ENCODE measurements at regions not wholly inside any gene's neighbourhood (a gene's known extent, or its start where the extent isn't known, plus 50 kb on each side); places are given as distances from the start of the nearest gene placed in this dataset.
"Not testable (repeated sequence)": the region's sequence is repeated elsewhere in the genome, so short reads cannot be mapped to it uniquely, and the experiment has no call there.

DNA sequence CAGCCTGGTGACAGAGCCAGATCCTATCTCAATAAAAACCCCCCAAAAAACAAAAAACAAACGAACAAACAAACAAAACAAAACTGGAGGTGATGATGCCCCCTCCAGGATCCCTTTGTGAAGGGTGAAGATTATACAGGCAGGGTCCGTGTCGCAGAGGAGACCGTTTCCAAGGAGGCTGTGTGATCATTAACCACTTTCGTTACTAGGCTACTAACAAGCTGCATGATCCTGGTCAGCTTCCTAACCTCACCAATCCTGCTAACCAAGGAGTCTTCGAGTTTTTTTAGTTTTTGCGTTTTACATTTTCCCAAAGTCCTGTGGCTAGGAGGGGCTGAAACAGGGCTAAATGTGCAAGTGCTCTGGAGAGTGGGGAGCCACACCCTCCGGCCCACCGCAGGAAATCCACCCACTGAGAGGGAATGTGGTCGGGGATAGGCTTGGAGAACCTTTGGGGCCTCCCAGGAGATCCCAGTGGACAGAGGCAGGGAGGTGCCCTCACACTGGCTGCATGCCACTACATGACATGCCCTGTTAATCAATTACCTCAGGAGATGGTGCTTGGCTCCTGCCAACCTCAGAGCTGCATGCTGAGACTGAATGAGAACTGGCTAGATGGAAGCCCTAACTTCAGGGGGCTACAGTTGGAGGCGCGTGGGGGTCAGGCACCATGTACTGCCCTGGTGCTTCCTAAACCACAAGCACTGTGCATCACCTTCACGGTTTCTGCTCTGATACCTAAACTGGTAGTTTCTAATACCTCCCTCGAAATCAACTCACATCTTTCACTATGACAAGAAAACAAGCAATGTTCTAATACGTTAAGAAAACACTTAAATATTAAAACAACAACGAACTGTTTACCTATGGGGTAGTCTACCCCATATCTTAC lies 67.5 kb upstream of the RGPD5 start:
- no peak overlapping the region for H3K4me3 ChIP-seq (ENCODE audit: low read depth in 1 of 2, low read length in 2 of 2)

DNA sequence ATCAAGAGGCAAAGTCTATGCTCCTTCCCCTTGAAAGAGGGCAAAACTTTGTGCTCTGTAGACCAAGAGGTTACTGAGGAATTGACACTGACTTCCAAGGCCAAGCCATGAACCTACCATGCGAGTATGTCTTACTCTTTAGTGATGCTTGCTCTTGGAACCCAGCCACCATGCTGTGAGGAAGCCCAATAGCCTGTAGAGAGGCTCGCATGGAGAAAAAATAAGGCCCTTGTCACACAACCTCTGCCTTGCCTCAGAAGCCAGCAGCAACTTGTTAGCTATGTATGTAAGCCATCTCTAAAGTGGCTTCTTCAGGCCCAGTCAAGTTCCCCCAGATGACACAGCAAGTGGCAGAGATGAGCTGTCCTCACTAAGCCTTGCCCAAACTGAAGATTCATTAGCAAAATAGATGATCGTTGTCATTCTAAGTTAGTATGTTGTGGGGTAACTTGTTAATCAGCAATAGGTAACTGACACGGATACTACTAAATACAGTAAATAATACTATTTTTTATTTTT lies 66.1 kb upstream of the RGPD5 start:
- H3K4me3 ChIP-seq (ENCODE audit: low read depth in 1 of 2, low read length in 2 of 2): no peak overlapping the region
- H3K9ac ChIP-seq (ENCODE audit: low read depth in 1 of 2, low read length in 2 of 2): no peak overlapping the region
- H3K9me3 ChIP-seq (ENCODE audit: control insufficient read depth in 1 of 2, low read length in 2 of 2): no peaks in the 10 kb centered on the region
- peaks cover 8 to 9% of the 10 kb centered on the region in 2 donors for H3K4me1 ChIP-seq (ENCODE audit: control insufficient read depth in 1 of 2, insufficient read depth in 2 of 2, low read length in 2 of 2)
- no peak overlapping the region for H3K27ac ChIP-seq (ENCODE audit: low read depth, low read length)
- no peaks in the 10 kb centered on the region for H3K27me3 ChIP-seq (ENCODE audit: control insufficient read depth in 1 of 2, insufficient read depth in 2 of 2, low read length in 2 of 2)
- no peaks in the 10 kb centered on the region for H3K36me3 ChIP-seq (ENCODE audit: control insufficient read depth in 1 of 2, insufficient read depth in 2 of 2, low read length in 2 of 2)

More for the DNA sequence above, 67.5 kb upstream of the RGPD5 start:
- H3K27me3 ChIP-seq (ENCODE audit: control insufficient read depth in 1 of 2, insufficient read depth in 2 of 2, low read length in 2 of 2): no peaks in the 10 kb centered on the region
- H3K9ac ChIP-seq (ENCODE audit: low read depth in 1 of 2, low read length in 2 of 2): no peak overlapping the region
- H3K9me3 ChIP-seq (ENCODE audit: control insufficient read depth in 1 of 2, low read length in 2 of 2): no peaks in the 10 kb centered on the region
- peaks cover 8 to 9% of the 10 kb centered on the region in 2 donors for H3K4me1 ChIP-seq (ENCODE audit: control insufficient read depth in 1 of 2, insufficient read depth in 2 of 2, low read length in 2 of 2)
- no peak overlapping the region for H3K27ac ChIP-seq (ENCODE audit: low read depth, low read length)
- no peaks in the 10 kb centered on the region for H3K36me3 ChIP-seq (ENCODE audit: control insufficient read depth in 1 of 2, insufficient read depth in 2 of 2, low read length in 2 of 2)

DNA sequence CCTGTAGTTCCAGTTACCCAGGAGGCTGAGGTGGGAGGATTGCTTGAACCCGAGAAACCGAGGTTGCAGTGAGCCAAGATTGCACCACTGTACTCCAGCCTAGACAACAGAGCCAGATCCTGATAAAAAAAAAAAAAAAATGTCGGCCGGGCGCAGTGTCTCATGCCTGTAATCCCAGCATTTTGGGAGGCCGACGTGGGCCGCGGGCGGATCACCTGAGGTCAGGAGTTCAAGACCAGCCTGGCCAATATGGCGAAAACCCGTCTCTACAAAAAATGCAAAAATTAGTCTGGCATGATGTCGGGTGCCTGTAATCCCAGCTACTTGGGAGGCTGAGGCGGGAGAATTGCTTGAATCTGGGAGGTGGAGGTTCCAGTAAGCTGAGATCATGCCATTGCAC lies 60.4 kb upstream of the RGPD5 start:
- H3K4me1 ChIP-seq (ENCODE audit: control insufficient read depth in 1 of 2, insufficient read depth in 2 of 2, low read length in 2 of 2); H3K9ac ChIP-seq (ENCODE audit: low read depth in 1 of 2, low read length in 2 of 2); H3K4me3 ChIP-seq (ENCODE audit: low read depth in 1 of 2, low read length in 2 of 2); H3K9me3 ChIP-seq (ENCODE audit: control insufficient read depth in 1 of 2, low read length in 2 of 2); H3K27ac ChIP-seq (ENCODE audit: low read depth, low read length); H3K27me3 ChIP-seq (ENCODE audit: control insufficient read depth in 1 of 2, insufficient read depth in 2 of 2, low read length in 2 of 2); H3K36me3 ChIP-seq (ENCODE audit: control insufficient read depth in 1 of 2, insufficient read depth in 2 of 2, low read length in 2 of 2): not testable (repeated sequence)

DNA sequence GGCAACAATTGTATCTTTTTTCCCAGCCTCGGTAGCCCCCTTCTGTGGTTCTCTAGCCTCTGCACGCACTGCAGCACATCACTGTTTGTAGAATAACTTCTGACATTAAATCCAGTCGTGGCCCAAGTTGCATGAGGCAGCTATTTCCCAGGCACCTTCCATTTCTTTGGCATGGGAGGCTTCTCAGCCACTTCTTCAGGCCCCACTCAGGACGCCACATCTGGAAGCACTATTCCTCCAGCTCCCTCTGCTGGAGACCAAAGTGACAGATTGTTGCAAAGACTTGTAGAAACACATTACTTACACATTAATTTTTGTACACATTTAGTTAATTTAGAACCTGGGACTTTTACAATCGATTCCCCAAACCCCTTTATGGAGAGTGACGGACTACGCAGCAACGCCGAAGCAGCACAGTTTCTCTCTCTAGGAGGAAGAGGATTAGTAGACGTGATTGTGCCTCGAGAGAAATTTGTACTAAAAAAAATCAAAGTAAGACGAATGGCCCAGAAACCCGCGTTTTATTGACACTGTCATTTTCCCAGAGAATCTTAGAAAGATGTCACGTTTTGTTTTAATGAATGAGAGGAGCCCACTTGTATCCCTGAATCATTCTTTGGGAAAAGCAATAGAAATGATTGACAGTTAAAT lies 57.8 kb upstream of the RGPD5 start:
- Histone ChIP-seq H3K4me3 (ENCODE audit: low read depth in 1 of 2, low read length in 2 of 2) (no peak overlapping the region), H3K27ac (ENCODE audit: low read depth, low read length) (no peak overlapping the region), H3K4me1 (ENCODE audit: control insufficient read depth in 1 of 2, insufficient read depth in 2 of 2, low read length in 2 of 2) (no peaks in the 10 kb centered on the region), H3K27me3 (ENCODE audit: control insufficient read depth in 1 of 2, insufficient read depth in 2 of 2, low read length in 2 of 2) (no peaks in the 10 kb centered on the region), H3K36me3 (ENCODE audit: control insufficient read depth in 1 of 2, insufficient read depth in 2 of 2, low read length in 2 of 2) (no peaks in the 10 kb centered on the region), H3K9me3 (ENCODE audit: control insufficient read depth in 1 of 2, low read length in 2 of 2) (no peaks in the 10 kb centered on the region), H3K9ac (ENCODE audit: low read depth in 1 of 2, low read length in 2 of 2) (no peak overlapping the region)

All from duodenal mucosa (tissue), 2 donors.